Activated CD8-positive, alpha-beta T cell treated with anti-CD3 and anti-CD28 coated beads for 36 hours (primary cell): ENCODE measurements at regions not wholly inside any gene's neighbourhood (a gene's known extent, or its start where the extent isn't known, plus 50 kb on each side); places are given as distances from the start of the nearest gene placed in this dataset.

Experiments
- ATAC-seq: fragments of 200-7000 bp; cut with Tn5 transposase; one replicate; pipeline ENCODE4 v1.10.0; 2021; ENCODE audit warnings: mild to moderate bottlenecking, moderate library complexity
- CTCF ChIA-PET: fragments of 350-600 bp; sonication (Branson Sonifier 250); formaldehyde crosslinking; loops from one replicate; lab custom pipeline; 2021; ENCODE audit warnings: antibody characterized with exemption; lab: Charles Lee
- POLR2A ChIA-PET: fragments of 350-600 bp; sonication (Branson Sonifier 250); formaldehyde crosslinking; loops from one replicate; lab custom pipeline; 2021; ENCODE audit warnings: antibody characterized with exemption; lab: Charles Lee
- DNase-seq: peaks from one replicate; pipeline ENCODE4 v3.0.0-alpha.2; 2020
- H3K27ac Mint-ChIP-seq: one replicate; pipeline ENCODE4 v1.8.0; 2021; ENCODE audit warnings: mild to moderate bottlenecking, mixed read lengths
- H3K27me3 Mint-ChIP-seq: one replicate; pipeline ENCODE4 v1.8.0; 2021; ENCODE audit warnings: mixed read lengths
- H3K36me3 Mint-ChIP-seq: one replicate; pipeline ENCODE4 v1.8.0; 2021; ENCODE audit warnings: low read depth, mixed read lengths
- H3K4me1 Mint-ChIP-seq: one replicate; pipeline ENCODE4 v1.8.0; 2021; ENCODE audit warnings: low read depth, mixed read lengths
- H3K4me3 Mint-ChIP-seq: one replicate; pipeline ENCODE4 v1.8.0; 2021; ENCODE audit warnings: mild to moderate bottlenecking, moderate library complexity, mixed read lengths
- H3K9me3 Mint-ChIP-seq: one replicate; pipeline ENCODE4 v1.8.0; 2021; ENCODE audit warnings: mixed read lengths
- intact Hi-C: fragments of 100-400 bp; cut with micrococcal nuclease; formaldehyde crosslinking; loops from one replicate; pipeline ENCODE4 v1.10.0; 2022
- TF ChIP-seq, protein P1 (sequence below): fragments of 200-600 bp; IDR thresholded peaks from one replicate; pipeline ENCODE4 v1.8.0; 2022; ENCODE audit warnings: antibody characterized with exemption, mild to moderate bottlenecking

GRCh38 chr1:64323882-64324281, 120.5 kb downstream of the UBE2U start:
- Mint-ChIP-seq H3K27ac (no peak overlapping the region), H3K4me1 (no peaks in the 10 kb centered on the region), H3K36me3 (no peaks in the 10 kb centered on the region), H3K4me3 (no peak overlapping the region), H3K27me3 (peaks cover 4% of the 10 kb centered on the region), H3K9me3 (no peaks in the 10 kb centered on the region)
- TF ChIP-seq, protein P1, sequence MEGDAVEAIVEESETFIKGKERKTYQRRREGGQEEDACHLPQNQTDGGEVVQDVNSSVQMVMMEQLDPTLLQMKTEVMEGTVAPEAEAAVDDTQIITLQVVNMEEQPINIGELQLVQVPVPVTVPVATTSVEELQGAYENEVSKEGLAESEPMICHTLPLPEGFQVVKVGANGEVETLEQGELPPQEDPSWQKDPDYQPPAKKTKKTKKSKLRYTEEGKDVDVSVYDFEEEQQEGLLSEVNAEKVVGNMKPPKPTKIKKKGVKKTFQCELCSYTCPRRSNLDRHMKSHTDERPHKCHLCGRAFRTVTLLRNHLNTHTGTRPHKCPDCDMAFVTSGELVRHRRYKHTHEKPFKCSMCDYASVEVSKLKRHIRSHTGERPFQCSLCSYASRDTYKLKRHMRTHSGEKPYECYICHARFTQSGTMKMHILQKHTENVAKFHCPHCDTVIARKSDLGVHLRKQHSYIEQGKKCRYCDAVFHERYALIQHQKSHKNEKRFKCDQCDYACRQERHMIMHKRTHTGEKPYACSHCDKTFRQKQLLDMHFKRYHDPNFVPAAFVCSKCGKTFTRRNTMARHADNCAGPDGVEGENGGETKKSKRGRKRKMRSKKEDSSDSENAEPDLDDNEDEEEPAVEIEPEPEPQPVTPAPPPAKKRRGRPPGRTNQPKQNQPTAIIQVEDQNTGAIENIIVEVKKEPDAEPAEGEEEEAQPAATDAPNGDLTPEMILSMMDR: no peak
- no peak for DNase-seq
- intact Hi-C loops: no loop called here
- POLR2A ChIA-PET: no interaction called here
- CTCF ChIA-PET: no interaction called here
- no peak for ATAC-seq

DNA sequence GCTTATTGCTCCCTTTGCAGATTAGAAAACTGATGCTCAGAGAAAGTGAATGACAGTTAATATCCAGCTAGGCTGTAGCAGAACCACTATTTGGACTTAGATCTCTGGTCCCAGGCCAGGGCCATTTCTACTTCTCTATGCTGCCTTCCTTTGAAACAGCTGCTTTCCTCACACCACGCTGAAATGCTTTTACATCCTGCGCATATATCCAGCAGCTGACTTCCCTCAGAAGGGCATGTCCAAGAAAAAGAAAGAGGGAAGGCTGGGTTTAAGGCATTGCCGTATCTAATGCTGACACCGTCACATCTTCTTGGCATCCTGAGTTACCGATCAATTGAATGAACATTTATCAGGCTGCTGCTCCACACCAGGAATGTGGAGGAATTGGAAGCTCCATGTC, 122.4 kb downstream of the UBE2U start:
- POLR2A ChIA-PET: no interaction called here
- intact Hi-C loops: no loop called here

DNA sequence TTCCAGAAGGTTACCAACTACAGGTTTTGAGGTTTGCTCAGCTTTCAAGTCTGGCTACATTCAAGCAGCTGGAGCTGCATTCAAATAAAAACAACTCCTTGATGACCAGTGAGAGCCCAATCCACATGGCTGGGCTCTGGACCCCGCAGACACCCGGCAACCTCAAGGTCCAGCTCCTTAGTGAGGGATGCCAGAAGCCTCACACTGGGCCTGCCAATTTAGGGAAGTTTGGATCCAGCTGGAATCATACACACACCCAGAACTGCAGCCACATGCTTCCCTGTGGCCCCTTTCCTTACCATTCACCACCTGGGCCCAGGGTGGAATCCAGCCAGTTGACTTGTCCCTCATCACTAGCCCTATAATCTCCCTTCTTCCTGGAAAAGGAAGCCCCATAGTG, 123.7 kb downstream of the UBE2U start:
- H3K9me3 Mint-ChIP-seq: no peaks in the 10 kb centered on the region
- DNase-seq (no peak), ATAC-seq (no peak)
- H3K4me1 Mint-ChIP-seq: no peaks in the 10 kb centered on the region
- H3K36me3 Mint-ChIP-seq: no peaks in the 10 kb centered on the region
- intact Hi-C loops: no loop called here
- peaks cover 4% of the 10 kb centered on the region for H3K27me3 Mint-ChIP-seq
- no peak overlapping the region for H3K4me3 Mint-ChIP-seq
- TF ChIP-seq, protein P1: no peak
- CTCF ChIA-PET: interaction anchor here (0.9 to 1.4 kb wide), 2 partner anchors 9 to 14 kb away, joined by 3 to 5 read pairs; no protein-coding TSS in a partner anchor
- H3K27ac Mint-ChIP-seq: no peak overlapping the region
- POLR2A ChIA-PET: no interaction called here

More for the DNA sequence above, 122.4 kb downstream of the UBE2U start:
- Mint-ChIP-seq H3K4me3 (no peak overlapping the region), H3K4me1 (no peaks in the 10 kb centered on the region), H3K27me3 (peaks cover 4% of the 10 kb centered on the region), H3K36me3 (no peaks in the 10 kb centered on the region), H3K27ac (no peak overlapping the region), H3K9me3 (no peaks in the 10 kb centered on the region)
- CTCF ChIA-PET: no interaction called here
- DNase-seq: no peak
- ATAC-seq: no peak
- TF ChIP-seq, protein P1: no peak

GRCh38 chr1:64328193-64328592, 124.8 kb downstream of the UBE2U start:
- Mint-ChIP-seq H3K36me3 (no peaks in the 10 kb centered on the region), H3K4me1 (no peaks in the 10 kb centered on the region), H3K4me3 (no peak overlapping the region), H3K27me3 (peaks cover 4% of the 10 kb centered on the region), H3K27ac (no peak overlapping the region), H3K9me3 (no peaks in the 10 kb centered on the region)
- ATAC-seq (no peak), DNase-seq (no peak)
- TF ChIP-seq, protein P1: no peak
- POLR2A ChIA-PET: no interaction called here
- intact Hi-C loops: no loop called here
- CTCF ChIA-PET: interaction anchor here (1.0 to 1.4 kb wide), 2 partner anchors 8 to 17 kb away, joined by 3 to 5 read pairs; no protein-coding TSS in a partner anchor

GRCh38 chr1:64330839-64331238, 127.4 kb downstream of the UBE2U start:
- Mint-ChIP-seq H3K27ac (no peak overlapping the region), H3K9me3 (no peaks in the 10 kb centered on the region)

More at GRCh38 chr1:64330839-64331238, 127.4 kb downstream of the UBE2U start:
- Mint-ChIP-seq H3K36me3 (no peaks in the 10 kb centered on the region), H3K4me3 (no peak overlapping the region), H3K4me1 (no peaks in the 10 kb centered on the region), H3K27me3 (peaks cover 5% of the 10 kb centered on the region)
- TF ChIP-seq, protein P1: no peak
- no peak for DNase-seq
- ChIA-PET POLR2A (interaction anchor here (0.8 kb wide), 1 partner anchor 42 kb away, joined by 3 read pairs; no protein-coding TSS in a partner anchor), CTCF (no interaction called here)
- no peak for ATAC-seq
- intact Hi-C loops: no loop called here
